ENCODE measurements at regions not wholly inside any gene's neighbourhood (a gene's known extent, or its start where the extent isn't known, plus 50 kb on each side); places are given as distances from the start of the nearest gene placed in this dataset.

- TF ChIP-seq CTCF (conservative IDR thresholded peaks at IDR 0.05 in 1 of 2, IDR thresholded peaks at IDR 0.05 in 1 of 2; ENCODE audit: extremely low read depth in 1 of 2, insufficient read depth in 1 of 2, low read depth in 1 of 2, low read length in 2 of 2), result no peak
- no peak for TF ChIP-seq EZH2 (IDR thresholded peaks at IDR 0.05; ENCODE audit: borderline replicate concordance, low read length)
Observed at GRCh38 chr10:128419466-128420019, 293.3 kb upstream of the MKI67 start.

Data from mammary epithelial cell (primary cell).